Brain microvascular endothelial cell (primary cell): ENCODE measurements at regions not wholly inside any gene's neighbourhood (a gene's known extent, or its start where the extent isn't known, plus 50 kb on each side); places are given as distances from the start of the nearest gene placed in this dataset.

Experiments used
- DNase-seq: peaks from one replicate; pipeline ENCODE4 v3.0.0-alpha.2; 2020
- H3K27ac ChIP-seq: fragments of 250-450 bp; sonication (Bioruptor Pico); 2 replicates; pipeline ENCODE4 v1.5.1; 2020; ENCODE audit warnings: mild to moderate bottlenecking, moderate library complexity
- H3K27me3 ChIP-seq: fragments of 250-450 bp; sonication (Bioruptor Pico); replicated peaks from 2 replicates; pipeline ENCODE4 v1.5.1; 2020; ENCODE audit warnings: mild to moderate bottlenecking
- H3K36me3 ChIP-seq: fragments of 250-450 bp; sonication (Bioruptor Pico); replicated peaks from 2 replicates; pipeline ENCODE4 v1.5.1; 2020; ENCODE audit warnings: mild to moderate bottlenecking
- H3K4me3 ChIP-seq: 2 replicates; pipeline ENCODE4 v1.5.1; 2011; ENCODE audit warnings: low read depth, mild to moderate bottlenecking, control low read depth, low read length, moderate library complexity
- in situ Hi-C: cut with HindIII; loops from 2 replicates; pipeline ENCODE4 v1.10.0; 2017; ENCODE audit warnings: low sequenced_read_pairs, low pct_ligation_motif_present
- TF ChIP-seq, protein P1 (sequence below): IDR thresholded peaks from 2 replicates; pipeline ENCODE4 v1.5.1; 2011; ENCODE audit warnings: low read depth, mild to moderate bottlenecking, moderate library complexity, low read length, control low read depth, inconsistent platforms; ENCODE audit errors: missing control alignments

DNA sequence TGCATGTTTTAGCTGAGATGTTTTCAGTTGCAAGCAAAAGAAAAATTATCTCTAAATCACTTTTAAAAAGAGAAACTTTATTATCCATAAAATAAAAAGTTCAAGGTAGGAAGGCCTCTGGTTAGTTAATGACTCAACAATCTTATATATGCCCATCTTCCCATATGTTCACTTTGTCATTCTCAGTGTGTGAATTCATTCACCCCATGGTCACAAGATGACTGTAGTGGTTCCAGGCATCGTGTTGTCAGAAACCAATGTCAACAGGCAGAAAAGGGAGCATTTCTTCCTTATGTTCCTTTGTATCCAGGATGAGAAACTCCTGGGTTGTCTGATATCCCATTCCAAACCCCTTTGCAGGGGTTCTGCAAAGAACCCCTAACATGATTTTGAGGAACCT lies 119.9 kb upstream of the RAP2B start:
- TF ChIP-seq, protein P1, sequence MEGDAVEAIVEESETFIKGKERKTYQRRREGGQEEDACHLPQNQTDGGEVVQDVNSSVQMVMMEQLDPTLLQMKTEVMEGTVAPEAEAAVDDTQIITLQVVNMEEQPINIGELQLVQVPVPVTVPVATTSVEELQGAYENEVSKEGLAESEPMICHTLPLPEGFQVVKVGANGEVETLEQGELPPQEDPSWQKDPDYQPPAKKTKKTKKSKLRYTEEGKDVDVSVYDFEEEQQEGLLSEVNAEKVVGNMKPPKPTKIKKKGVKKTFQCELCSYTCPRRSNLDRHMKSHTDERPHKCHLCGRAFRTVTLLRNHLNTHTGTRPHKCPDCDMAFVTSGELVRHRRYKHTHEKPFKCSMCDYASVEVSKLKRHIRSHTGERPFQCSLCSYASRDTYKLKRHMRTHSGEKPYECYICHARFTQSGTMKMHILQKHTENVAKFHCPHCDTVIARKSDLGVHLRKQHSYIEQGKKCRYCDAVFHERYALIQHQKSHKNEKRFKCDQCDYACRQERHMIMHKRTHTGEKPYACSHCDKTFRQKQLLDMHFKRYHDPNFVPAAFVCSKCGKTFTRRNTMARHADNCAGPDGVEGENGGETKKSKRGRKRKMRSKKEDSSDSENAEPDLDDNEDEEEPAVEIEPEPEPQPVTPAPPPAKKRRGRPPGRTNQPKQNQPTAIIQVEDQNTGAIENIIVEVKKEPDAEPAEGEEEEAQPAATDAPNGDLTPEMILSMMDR: no peak
- in situ Hi-C loops: loop anchor here (25.0 kb wide), 1 partner anchor 545 kb away; no protein-coding TSS in a partner anchor
- DNase-seq: peak; percentile 5
- Histone ChIP-seq H3K36me3 (no peaks in the 10 kb centered on the region), H3K4me3 (no peak overlapping the region), H3K27me3 (no peaks in the 10 kb centered on the region), H3K27ac (peak overlapping the region; percentile 89)

DNA sequence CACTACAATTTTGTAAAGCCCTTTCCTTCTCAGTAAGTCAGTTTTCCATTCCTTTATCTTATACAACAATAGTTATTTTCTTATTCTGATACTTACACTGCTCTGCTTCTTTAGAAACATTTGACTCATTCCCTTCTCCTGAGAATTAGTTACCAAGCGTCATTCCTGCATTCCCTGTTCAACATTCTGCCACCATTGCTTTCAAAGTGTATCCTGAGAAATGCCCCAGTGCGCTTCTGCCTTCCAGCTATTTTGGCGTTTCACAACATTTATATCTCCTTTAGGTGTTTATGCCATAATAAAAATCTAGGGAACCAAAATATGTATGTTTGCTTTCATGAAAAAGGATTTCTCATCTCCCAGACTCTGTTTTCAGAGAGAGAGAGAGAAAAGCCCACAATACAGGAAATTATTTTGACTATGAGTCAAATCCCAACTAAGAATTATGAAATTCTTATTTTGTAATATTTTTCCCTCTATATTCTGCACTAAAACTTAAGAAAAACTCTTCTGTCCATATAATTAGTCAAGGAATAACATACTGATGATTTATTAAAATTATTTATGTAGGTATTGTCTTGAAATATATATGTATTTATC lies 118.2 kb upstream of the RAP2B start:
- Histone ChIP-seq H3K27me3 (no peaks in the 10 kb centered on the region), H3K36me3 (no peaks in the 10 kb centered on the region), H3K4me3 (peak overlapping the region; percentile 35), H3K27ac (peak overlapping the region; percentile 89)
- in situ Hi-C loops: loop anchor here (25.0 kb wide), 1 partner anchor 543 kb away; no protein-coding TSS in a partner anchor
- TF ChIP-seq, protein P1: no peak
- peak; percentile 32 for DNase-seq

DNA sequence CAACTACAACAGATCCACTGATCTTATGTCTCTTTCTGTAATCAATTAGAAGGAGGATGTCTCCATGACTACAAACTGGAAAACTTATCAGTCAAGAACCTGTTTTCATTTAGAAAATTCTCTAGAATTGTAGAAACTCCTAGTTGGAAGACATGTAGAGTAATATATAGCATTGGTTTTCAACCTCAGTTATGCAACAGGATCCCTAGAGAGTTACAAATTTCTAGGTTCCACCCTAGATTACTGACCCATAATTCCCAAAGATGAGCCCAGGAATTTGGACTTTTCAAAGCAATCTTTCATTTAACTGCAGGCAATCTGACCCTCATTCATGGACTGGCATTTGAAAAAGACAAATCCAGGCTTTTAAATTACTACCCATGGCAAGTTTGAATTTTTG lies 116.9 kb upstream of the RAP2B start:
- no peak for DNase-seq
- no peak overlapping the region for H3K4me3 ChIP-seq
- no peak overlapping the region for H3K27ac ChIP-seq
- no peaks in the 10 kb centered on the region for H3K36me3 ChIP-seq
- TF ChIP-seq, protein P1: no peak
- in situ Hi-C loops: loop anchor here (25.0 kb wide), 1 partner anchor 542 kb away; no protein-coding TSS in a partner anchor
- H3K27me3 ChIP-seq: no peaks in the 10 kb centered on the region

DNA sequence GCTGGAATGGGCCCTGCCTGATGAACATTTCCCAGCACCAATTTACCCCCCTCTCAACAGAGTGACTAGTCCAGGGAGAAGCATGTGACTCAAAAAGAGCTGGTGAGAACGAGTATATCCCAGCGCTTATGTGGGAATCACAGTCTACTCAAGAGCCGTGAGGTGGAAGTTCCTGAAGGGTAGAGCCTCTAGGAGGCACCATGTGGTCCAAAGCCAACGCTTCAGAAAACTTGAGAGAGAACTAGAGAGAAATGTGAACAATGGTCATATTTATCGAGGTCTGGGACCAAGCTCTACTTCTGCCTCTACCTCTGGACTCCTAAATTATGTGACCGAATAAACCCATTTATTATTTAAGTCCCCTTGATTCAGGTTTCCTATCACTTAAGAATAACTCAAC lies 111.0 kb upstream of the RAP2B start:
- Histone ChIP-seq H3K4me3 (no peak overlapping the region), H3K27me3 (no peaks in the 10 kb centered on the region), H3K36me3 (no peaks in the 10 kb centered on the region), H3K27ac (peak overlapping the region; percentile 85)
- DNase-seq: no peak
- in situ Hi-C loops: loop anchor here (25.0 kb wide), 2 partner anchors 111 to 236 kb away; partner anchors contain the start of gene RAP2B
- TF ChIP-seq, protein P1: peak; percentile 6

DNA sequence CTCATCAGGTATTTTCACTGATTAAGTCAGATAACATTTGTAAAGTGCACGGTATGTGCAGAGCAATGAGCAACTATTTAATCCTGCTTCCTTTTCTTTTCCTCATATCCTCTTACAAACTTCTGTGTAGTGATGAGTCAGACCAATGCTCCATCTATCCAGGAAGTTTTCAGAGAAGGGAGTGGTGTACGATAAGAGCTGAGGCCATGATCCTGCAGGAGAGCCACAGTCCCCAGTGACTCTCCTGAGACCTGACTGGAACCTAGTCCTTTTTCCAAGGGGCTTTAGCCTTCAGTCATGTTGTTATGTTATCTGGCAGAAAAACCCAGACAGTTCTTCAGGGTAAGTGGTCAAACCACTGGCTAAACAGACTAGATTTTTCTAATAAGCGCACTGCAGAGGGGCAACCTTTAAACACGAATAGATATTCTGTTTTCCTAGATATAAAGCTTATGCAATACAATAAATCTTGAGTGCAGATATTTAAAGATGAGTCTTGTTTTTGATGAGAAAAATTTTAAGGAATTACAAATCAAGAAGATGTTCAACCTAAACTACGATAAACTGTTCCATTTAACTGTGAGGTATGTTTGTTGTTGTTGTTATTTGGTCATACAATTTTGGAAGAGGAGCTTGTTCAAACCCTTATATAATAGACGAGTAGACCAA lies 110.5 kb upstream of the RAP2B start:
- Histone ChIP-seq H3K27me3 (no peaks in the 10 kb centered on the region), H3K36me3 (no peaks in the 10 kb centered on the region), H3K4me3 (no peak overlapping the region), H3K27ac (peak overlapping the region; percentile 85)
- TF ChIP-seq, protein P1: no peak
- in situ Hi-C loops: loop anchor here (25.0 kb wide), 2 partner anchors 111 to 236 kb away; partner anchors contain the start of gene RAP2B
- peak; percentile 81 for DNase-seq

DNA sequence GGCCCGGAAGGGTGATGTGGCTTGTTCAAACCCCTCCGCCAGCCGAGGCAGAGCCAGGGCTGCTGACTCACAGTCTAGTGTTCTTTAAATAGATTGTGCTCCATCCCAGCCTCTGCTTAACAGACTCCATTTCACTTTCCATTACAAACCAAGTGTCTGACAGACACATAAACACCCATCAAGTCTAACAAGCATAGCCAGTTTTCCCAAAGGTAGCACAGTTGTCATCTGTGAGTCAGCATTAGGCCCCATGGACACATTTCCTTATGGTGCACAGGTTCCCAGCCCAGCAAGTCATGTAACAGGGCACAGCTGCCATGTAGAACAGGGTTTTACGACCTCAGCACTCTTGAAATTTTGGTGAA lies 109.9 kb upstream of the RAP2B start:
- in situ Hi-C loops: loop anchor here (25.0 kb wide), 2 partner anchors 110 to 235 kb away; partner anchors contain the start of gene RAP2B
- Histone ChIP-seq H3K4me3 (no peak overlapping the region), H3K27me3 (no peaks in the 10 kb centered on the region), H3K36me3 (no peaks in the 10 kb centered on the region), H3K27ac (peak overlapping the region; percentile 85)
- DNase-seq: peak; percentile 95
- TF ChIP-seq, protein P1: no peak
